Stimulated activated CD4-positive, alpha-beta T cell treated with anti-CD3 and anti-CD28 coated beads, Interleukin-2, amount 100 ng/mL, for 48 hours (primary cell): ENCODE measurements at regions not wholly inside any gene's neighbourhood (a gene's known extent, or its start where the extent isn't known, plus 50 kb on each side); places are given as distances from the start of the nearest gene placed in this dataset.
"Not testable (repeated sequence)": the region's sequence is repeated elsewhere in the genome, so short reads cannot be mapped to it uniquely, and the experiment has no call there.

Experiments used
- DNase-seq, 2 donors: peaks; one replicate each; pipeline ENCODE4 v3.0.0-alpha.2; 2020

- no peak for DNase-seq
Observed at GRCh38 chr2:11998218-11998617, 251.8 kb downstream of the LPIN1 start.

DNA sequence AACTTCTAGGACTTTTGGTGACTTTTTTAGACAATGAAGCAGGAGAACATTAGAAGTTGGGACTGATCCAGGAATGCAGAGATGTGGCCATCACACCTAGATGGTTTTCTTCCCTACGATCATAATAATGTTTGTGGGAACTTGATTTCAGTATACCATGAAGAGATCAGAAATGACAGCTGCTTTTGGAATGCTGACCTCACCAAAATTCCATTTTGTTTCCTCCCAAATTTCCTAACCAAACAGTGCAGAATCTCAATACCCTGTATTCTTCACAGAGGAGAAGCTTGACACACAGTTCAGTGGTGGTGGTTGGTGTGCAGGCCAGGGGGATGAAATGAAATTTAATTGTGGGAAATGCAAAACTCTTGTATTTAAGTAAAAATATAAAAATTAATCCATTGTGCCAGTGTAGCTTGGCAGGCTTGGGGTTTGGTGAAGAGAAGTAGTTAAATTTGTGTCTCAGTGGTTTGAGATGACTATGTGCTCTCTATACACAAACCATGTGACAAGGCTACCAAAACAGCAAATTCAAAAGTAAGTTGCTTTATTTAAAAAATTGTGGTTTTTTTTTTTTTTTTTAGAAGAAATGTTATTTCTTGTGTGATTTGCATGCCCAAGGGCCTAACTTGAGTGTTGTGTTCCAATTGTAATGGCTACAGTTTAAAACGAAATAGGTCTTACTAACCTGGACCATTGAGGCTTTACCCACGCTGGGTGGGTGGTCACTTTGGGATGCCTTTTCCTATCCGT is 252.4 kb downstream of the LPIN1 start:
- no peak for DNase-seq

DNA sequence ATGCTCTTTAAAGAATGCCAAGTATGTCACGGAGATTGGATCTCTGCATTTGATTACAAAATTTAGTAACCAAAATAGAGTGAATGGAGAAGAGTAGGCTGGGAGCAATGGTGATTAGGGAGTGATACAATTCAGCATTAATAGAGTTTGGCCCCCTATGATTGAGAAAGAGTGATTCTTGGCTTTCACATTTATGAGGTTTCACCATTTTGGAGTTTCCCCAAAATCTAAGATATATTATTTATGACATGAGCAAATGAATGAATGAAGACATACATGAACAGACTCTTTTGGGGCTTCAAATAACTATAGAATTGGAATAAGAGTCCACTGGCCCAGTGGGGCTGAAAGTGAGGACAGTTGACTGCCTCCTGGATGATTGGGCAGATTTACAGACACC is 255.2 kb downstream of the LPIN1 start:
- DNase-seq = no peak

DNA sequence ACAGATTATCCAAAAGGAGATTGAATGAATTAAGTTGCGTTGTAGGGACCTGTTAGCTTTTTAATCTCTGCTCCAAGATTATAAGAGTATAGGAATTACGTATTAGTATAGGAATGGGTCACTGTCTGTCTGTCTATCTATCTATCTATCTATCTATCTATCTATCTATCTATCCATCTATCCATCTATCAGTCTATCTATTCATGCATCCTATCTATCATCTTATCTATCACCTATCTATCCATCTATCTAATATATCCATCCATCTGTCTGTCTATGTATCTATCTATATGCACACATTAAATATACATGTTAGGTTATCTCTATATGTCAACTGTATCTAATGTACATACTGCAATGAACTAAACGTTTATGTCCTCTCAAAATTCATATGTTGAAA is 255.8 kb downstream of the LPIN1 start:
- no peak for DNase-seq

DNA sequence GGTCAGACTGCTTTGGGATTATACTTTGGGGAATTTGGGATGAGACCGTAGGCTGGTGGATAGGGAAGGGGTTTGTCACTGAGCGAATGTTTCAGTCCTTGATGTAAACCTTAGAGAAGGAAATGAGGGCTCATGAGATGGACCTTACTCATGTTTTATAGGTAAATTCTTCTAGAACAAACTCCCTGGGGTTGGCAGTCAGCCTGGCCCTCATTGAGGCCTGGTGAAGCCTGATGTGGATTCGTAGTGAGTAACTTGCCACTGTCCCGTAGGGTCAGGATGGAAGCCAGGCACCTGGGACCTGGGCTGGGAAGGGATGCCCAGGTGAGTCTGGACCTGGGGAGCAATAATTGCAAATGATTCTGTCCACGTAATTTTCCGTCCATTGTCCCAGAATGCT is 258.3 kb downstream of the LPIN1 start:
- DNase-seq = no peak

- peak; percentile 50 to 65 for DNase-seq
Observed at GRCh38 chr2:12005886-12006681, 259.7 kb downstream of the LPIN1 start.

GRCh38 chr2:12006850-12007249 is 260.4 kb downstream of the LPIN1 start:
- no peak for DNase-seq

DNA sequence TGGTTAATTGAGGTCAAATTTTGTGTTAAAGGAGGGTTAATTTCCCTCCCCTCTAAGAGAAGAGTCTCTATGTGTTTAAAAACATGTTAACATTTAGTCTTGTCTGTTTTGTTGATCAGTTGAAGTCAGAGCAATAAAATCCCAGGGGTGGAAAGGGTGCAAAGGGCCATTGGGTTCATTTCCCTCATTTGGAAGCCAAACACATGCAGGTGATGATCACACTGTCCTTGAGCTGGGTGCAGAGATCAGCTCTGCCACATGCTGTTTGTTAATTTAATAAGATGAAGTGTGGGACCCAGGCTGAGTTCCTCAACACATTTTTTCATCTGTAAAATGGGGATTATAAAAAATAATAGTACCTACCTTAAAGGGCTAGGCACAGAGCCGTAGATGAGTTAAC is 260.9 kb downstream of the LPIN1 start:
- no peak for DNase-seq

GRCh38 chr2:12008425-12009061 is 262.1 kb downstream of the LPIN1 start:
- no peak for DNase-seq

DNA sequence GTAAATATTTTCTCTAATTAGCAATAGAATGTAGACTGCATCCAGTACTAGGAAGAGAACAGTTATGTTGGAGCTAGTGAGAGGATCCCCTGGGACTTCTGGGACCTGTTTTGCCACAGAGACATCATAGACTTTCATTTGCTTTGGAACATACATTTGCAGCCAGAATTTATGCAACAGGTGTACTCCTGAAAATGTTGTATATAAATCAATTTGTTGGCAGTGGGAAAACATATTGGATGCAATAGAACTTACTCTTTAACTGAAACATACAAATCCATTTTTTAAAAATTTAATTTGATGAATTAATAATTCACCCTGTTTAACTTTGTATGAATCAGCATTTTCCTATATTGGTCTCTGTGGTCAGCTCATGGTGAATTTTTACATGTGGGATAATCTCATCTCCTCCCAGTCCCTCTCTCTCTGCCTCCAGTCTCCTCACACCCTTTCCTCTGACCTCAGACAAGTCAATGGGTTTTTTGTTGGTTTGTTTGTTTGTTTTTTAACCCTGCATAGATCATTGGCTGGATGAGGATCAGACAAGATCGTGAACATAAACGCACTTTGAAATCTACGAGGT is 263.0 kb downstream of the LPIN1 start:
- DNase-seq = no peak

DNA sequence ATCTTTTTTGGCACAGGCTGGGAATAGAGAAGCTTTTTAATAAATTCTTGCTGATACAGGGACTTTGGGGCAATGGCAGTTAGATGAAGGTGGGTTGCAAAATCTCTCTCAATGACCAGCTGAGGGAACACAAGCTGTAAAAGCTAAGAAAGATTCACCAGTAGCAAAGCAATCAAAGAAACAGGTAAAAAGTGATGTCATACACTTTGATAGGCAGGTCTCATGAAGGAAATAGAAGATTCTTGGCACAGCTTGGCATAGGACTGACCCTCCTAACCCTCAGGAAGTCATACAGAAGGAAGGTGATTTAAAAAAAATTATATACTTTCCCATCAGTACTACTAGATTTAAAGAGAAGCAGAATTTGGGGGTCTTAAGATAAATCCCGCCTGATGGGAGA is 263.6 kb downstream of the LPIN1 start:
- DNase-seq = no peak

DNA sequence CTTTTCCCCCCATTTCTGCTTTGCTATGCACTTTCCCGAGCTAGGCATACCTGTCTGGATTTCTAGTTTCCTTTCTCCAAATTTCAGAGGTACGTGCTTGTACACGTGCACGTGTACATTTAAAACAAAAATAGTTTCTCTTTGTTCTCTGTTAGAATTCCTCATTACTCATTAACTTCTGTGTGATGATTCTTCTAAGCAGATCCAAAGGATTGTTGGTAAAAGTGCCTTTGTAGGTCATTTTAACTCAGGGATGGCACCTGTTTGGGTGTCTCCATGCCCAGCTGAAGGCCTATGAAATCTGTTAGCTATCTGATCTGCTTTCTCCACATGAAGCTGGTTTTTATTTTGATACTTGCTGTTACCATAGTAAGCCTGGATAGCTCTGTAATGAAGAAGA is 264.3 kb downstream of the LPIN1 start:
- DNase-seq = no peak

DNA sequence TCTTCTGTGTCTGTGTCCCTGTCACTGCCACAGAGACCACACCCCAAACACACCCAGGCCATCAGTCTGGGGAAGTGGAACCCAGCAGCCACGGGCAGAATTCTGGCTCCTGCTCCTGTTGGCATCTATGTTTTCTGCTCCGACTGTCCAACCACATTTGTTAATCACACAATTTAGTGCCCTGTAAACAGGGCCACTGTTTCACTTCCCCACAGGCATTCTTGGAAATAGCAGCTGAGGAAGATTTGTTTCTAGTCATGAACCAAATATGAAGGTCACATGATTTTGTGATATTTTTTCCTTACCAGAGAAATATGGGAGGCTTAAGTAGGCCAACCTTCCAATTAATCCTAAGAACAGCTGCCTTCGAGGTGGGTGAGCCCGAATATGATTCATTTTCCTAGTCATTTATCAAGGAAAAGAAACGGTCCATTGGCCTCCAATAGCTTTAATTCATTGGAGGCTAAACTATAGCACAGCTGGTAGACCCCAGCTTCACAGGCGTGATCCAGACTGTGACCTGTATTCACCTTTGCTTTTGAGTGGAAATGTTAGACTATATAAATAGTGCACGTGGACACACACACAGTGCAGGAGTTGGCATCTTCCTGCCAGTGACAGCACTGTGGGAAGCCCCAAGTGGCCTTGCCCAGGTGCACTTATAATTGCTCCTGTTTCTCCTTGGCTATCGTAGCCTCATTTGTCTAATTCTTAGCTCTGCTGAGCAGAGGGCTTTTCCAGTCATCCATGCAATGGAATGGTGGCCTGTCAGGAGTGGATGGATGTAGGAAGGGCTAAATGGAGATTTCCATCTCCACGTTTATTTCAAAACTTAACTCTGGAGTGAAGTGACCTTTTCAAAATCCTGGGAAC is 267.9 kb downstream of the LPIN1 start:
- DNase-seq = no peak

DNA sequence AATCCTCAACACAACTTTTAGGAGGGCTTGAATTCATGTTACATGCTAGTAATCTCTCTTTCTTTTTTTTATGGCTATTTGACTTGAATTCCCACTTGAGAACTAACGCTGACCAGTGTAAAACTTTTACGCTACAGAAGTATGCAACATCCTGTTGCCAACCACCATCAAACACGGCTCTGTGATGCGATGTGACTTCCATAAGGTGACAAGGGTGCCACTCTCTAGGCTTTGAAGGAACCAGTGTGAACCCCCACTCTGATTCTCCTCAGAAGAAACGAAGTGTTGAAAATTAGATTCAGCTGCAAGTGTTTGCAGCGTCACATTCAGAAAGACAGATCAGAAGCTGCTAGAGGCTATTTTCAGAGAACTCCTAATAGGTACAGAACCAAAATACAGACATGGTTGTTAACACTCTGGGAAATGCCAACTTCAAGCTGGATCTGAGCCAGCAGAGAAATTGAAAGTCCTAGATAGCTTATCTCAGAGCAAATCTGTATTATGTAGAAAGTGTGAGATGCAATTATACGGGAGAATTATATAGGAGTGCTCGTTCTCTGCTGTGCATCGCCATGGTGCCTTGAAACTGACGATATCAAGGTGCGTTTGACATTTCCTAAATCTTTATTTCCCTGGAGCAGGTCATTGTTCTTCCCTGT is 271.2 kb downstream of the LPIN1 start:
- DNase-seq = no peak

DNA sequence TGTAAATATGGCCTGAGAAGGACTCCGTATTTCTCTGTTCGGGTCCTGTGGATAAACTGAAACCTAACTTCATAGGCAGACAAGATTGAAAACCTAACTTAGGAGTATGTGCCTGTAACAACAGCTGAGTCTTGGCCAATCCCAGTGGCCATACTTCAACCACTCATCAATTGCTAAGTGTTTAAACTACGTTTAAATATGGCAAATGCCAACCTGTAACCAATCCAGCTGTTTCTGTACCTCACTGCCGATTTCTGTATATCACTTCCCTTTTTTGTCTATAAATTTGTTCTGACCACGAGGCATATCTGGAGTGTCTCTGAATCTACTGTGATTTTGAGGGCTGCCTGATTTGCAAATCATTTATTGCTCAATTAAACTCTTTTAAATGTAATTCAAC is 272.3 kb downstream of the LPIN1 start:
- DNase-seq = not testable (repeated sequence)

GRCh38 chr2:12020833-12021469 is 274.5 kb downstream of the LPIN1 start:
- no peak for DNase-seq

- DNase-seq = not testable (repeated sequence)
Observed at GRCh38 chr2:12024197-12024907, 277.9 kb downstream of the LPIN1 start.

DNA sequence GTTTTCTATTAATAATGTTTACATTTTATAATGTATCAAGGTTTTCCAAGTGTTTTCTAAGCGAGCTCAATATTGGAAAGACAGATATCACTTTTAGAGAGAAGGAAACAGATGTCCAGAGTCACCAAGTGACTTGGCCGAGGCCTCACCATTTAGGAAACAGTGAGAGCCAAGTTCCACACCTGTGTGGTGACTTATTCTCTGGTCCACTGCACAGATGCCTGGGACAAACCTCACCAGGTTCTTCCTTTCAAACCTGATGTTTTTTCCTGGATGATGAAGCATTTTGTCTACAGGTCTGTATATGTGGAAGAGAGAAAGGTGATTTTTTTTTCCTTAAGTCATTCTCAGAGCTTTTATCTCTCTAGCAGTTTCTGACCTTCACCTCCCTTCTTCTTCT is 280.7 kb downstream of the LPIN1 start:
- DNase-seq = no peak

DNA sequence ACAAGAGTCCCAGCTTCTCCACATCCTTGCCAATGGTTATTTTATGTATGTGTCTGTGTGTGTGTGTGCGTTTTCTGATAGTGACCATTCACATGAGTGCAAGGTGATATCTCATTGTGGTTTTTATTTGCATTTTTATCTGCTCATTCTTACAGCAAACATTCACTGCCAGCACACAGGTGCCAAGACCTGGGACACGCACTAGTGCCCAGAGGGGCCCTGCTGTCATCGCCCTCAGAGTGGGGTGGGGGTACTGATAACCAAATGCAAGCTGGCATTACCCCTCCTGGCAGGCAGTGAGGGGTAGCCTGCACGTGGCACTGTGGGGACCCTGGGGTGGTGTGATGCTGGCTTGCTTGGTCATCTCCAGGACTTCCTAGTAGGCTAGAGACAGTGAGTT is 285.4 kb downstream of the LPIN1 start:
- DNase-seq = no peak

DNA sequence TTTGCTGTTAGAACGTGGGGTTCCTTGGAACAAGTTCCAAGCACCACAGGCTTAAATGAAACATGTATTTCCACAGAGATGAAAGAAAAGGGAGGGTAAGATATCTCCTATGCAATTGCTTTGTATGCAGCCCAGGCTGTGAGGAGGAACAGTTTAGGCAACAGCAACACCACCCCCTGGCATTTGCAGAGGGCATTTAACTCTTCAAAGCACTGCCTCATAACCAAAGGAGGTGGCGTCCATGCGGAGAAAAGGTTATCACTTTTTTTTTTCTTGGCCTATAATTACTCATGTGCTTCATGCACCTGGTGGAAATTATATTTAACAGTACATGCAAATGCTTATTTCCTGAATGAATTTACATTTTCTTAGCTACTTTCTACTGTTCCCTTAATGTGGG is 286.0 kb downstream of the LPIN1 start:
- DNase-seq = no peak

- no peak for DNase-seq
Observed at GRCh38 chr2:12032975-12033374, 286.5 kb downstream of the LPIN1 start.
